ENCODE measurements at regions not wholly inside any gene's neighbourhood (a gene's known extent, or its start where the extent isn't known, plus 50 kb on each side); places are given as distances from the start of the nearest gene placed in this dataset.

DNA sequence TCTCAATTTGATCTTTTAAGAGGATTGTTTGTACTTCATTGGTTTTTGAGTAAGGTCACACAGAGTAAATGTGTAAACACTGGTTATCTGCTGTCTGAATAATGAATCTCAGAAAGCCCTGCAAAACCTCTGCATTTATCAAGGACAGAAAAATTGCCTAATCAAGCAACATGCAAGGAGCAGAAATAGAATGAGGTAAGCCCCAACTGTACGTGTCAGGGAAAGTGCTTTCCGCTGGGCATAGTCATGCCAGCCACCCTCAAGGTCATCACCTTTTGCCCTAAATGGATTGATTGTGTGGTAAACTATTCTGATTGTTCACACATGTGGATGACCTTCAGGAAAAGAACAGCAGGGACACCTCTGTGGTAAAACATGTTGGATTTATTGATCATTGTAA is 376.9 kb upstream of the KCNN2 start:
- intact Hi-C loops (cut with DNase I; ENCODE audit: low total_unique reads) = no loop called here
- no peak overlapping the region for H3K27ac ChIP-seq

DNA sequence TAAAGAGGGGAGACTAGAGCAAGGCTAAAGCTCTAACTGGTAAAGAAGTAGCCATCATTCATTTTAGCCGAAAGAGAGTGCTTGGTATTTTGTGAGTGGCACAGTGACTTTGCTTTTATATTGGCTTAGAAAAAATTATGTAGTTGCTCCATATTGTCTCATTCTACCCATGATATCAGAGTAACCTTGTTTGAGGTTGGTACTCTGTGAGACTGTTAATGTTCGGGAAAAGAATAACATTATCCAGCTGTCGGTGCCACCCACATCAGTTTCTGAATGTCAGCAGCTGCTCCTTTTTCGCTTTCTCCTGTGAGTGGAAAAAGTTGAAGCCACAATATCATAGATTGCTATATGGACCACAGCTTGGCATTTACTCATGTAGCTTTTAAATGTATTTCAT is 376.4 kb upstream of the KCNN2 start:
- intact Hi-C loops (cut with DNase I; ENCODE audit: low total_unique reads) = no loop called here
- no peaks in the 10 kb centered on the region for H3K4me1 ChIP-seq
- no peaks in the 10 kb centered on the region for H3K36me3 ChIP-seq
- no peak overlapping the region for H3K4me3 ChIP-seq
- H3K27me3 ChIP-seq = no peaks in the 10 kb centered on the region
- no peak for DNase-seq (ENCODE audit: low spot score in 2 of 2)
- no peak overlapping the region for H3K27ac ChIP-seq
- TF ChIP-seq POLR2A (IDR thresholded peaks at IDR 0.05) = no peak
- TF ChIP-seq, protein P1, sequence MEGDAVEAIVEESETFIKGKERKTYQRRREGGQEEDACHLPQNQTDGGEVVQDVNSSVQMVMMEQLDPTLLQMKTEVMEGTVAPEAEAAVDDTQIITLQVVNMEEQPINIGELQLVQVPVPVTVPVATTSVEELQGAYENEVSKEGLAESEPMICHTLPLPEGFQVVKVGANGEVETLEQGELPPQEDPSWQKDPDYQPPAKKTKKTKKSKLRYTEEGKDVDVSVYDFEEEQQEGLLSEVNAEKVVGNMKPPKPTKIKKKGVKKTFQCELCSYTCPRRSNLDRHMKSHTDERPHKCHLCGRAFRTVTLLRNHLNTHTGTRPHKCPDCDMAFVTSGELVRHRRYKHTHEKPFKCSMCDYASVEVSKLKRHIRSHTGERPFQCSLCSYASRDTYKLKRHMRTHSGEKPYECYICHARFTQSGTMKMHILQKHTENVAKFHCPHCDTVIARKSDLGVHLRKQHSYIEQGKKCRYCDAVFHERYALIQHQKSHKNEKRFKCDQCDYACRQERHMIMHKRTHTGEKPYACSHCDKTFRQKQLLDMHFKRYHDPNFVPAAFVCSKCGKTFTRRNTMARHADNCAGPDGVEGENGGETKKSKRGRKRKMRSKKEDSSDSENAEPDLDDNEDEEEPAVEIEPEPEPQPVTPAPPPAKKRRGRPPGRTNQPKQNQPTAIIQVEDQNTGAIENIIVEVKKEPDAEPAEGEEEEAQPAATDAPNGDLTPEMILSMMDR (IDR thresholded peaks at IDR 0.05) = no peak
- no peak for TF ChIP-seq POLR2AphosphoS5 (IDR thresholded peaks at IDR 0.05)
- no peaks in the 10 kb centered on the region for H3K9me3 ChIP-seq

More for the DNA sequence above, 376.9 kb upstream of the KCNN2 start:
- no peak for DNase-seq (ENCODE audit: low spot score in 2 of 2)
- TF ChIP-seq POLR2A (IDR thresholded peaks at IDR 0.05) (no peak), POLR2AphosphoS5 (IDR thresholded peaks at IDR 0.05) (no peak)
- TF ChIP-seq, protein P1 (IDR thresholded peaks at IDR 0.05) = no peak
- Histone ChIP-seq H3K27me3 (no peaks in the 10 kb centered on the region), H3K4me1 (no peaks in the 10 kb centered on the region), H3K36me3 (no peaks in the 10 kb centered on the region), H3K9me3 (no peaks in the 10 kb centered on the region), H3K4me3 (no peak overlapping the region)

DNA sequence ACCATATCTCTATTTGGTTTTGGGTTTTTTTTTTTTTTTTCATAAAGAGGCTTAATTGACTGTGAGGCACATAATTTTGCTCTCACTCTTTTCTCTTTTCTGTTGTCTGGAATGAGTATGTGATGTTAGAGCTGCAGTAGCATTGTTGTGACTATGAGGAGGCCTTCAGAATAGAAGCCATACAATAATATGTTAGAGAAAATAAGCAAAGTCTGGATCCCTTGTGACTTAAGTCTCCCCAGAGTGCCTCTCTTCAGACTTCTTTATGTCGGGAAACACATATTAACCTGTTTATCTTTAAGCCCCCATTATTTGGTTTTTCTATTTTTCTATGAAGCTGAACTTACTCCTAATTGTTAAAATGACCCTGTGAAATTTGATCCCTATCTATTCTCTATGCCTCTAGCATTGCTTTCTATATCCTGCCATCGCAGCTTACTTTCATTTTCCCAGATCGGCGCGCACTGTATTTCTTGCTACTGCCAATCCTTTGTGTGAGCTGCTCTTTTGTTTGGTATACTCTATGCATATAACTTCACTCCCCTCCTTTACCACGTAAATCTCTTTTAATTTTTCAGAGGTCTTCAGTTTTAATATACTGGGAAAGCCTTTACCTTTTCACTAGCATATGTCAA is 372.5 kb upstream of the KCNN2 start:
- H3K27ac ChIP-seq = no peak overlapping the region
- no peak for DNase-seq (ENCODE audit: low spot score in 2 of 2)
- TF ChIP-seq POLR2AphosphoS5 (IDR thresholded peaks at IDR 0.05) = no peak
- no peak for TF ChIP-seq POLR2A (IDR thresholded peaks at IDR 0.05)
- TF ChIP-seq, protein P1 (IDR thresholded peaks at IDR 0.05) = no peak
- peak overlapping the region in 1 of 3 donors; percentile 26 for H3K4me3 ChIP-seq
- H3K4me1 ChIP-seq = no peaks in the 10 kb centered on the region
- H3K9me3 ChIP-seq = no peaks in the 10 kb centered on the region
- intact Hi-C loops (cut with DNase I; ENCODE audit: low total_unique reads) = no loop called here
- no peaks in the 10 kb centered on the region for H3K27me3 ChIP-seq
- no peaks in the 10 kb centered on the region for H3K36me3 ChIP-seq

DNA sequence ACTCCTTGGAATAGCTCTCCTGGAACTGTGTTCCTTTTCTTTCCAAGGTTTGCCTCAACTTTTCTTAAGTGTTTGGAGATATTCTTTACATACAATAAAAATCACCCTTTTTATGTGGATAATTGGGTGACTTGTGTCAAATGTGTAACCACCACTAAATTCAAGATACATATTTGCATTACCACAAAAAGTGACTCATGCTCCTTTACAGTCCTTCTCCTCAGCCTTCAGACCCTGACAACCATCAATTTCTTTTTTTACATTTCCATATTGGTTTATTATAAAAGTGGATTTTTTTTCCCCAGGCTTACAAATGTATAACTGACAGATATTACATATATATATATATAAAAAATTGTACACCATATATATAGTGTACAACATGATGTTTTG is 372.0 kb upstream of the KCNN2 start:
- intact Hi-C loops (cut with DNase I; ENCODE audit: low total_unique reads) = no loop called here
- no peak for TF ChIP-seq POLR2A (IDR thresholded peaks at IDR 0.05)
- TF ChIP-seq, protein P1 (IDR thresholded peaks at IDR 0.05) = no peak
- no peak for TF ChIP-seq POLR2AphosphoS5 (IDR thresholded peaks at IDR 0.05)
- Histone ChIP-seq H3K4me3 (peak overlapping the region in 1 of 3 donors; percentile 26), H3K27me3 (no peaks in the 10 kb centered on the region), H3K9me3 (no peaks in the 10 kb centered on the region), H3K27ac (no peak overlapping the region), H3K36me3 (no peaks in the 10 kb centered on the region), H3K4me1 (no peaks in the 10 kb centered on the region)
- DNase-seq (ENCODE audit: low spot score in 2 of 2) = no peak

DNA sequence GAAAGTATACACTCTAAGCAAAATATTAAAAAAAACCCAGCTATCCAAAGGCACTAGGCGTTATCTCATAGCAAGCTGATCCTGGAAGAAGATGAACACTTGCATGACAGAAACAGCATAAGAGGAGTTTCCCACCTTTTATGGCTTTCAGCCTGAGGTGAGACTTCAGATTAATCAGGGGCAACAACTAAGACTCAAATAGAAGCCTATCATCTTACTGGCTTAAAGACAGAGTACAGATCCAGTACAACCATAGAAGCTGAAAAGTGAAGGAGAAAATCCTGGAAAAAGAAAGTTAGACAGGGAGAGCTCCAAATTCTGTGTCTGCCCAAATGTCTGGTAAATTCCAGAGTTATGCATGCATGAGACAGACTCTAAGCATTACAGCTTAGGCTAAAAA is 360.8 kb upstream of the KCNN2 start:
- Histone ChIP-seq H3K4me1 (no peaks in the 10 kb centered on the region), H3K27ac (no peak overlapping the region), H3K4me3 (no peak overlapping the region), H3K27me3 (peaks cover 0 to 3% of the 10 kb centered on the region in 2 donors), H3K9me3 (no peaks in the 10 kb centered on the region), H3K36me3 (no peaks in the 10 kb centered on the region)
- DNase-seq (ENCODE audit: low spot score in 2 of 2) = no peak
- intact Hi-C loops (cut with DNase I; ENCODE audit: low total_unique reads) = no loop called here
- TF ChIP-seq POLR2A (IDR thresholded peaks at IDR 0.05) (no peak), POLR2AphosphoS5 (IDR thresholded peaks at IDR 0.05) (no peak)
- TF ChIP-seq, protein P1 (IDR thresholded peaks at IDR 0.05) = no peak

All from breast epithelium (tissue), 4 donors.